GM23338 (cell line): ENCODE measurements at regions not wholly inside any gene's neighbourhood (a gene's known extent, or its start where the extent isn't known, plus 50 kb on each side); places are given as distances from the start of the nearest gene placed in this dataset.

Experiments
- ATAC-seq: fragments of 200-7000 bp; cut with Tn5 transposase; 3 replicates; pipeline ENCODE4 v1.9.1; 2020
- DNase-seq: peaks from one replicate; pipeline ENCODE4 v3.0.0-alpha.2; 2015; ENCODE audit warnings: low spot score
- H2AFZ ChIP-seq: fragments of 200-600 bp; sonication (generic); 2 replicates; pipeline ENCODE4 v1.8.0; 2016; ENCODE audit warnings: antibody characterized with exemption, mild to moderate bottlenecking, moderate library complexity
- H3F3A ChIP-seq: fragments of 200-600 bp; sonication (generic); replicated peaks from 2 replicates; pipeline ENCODE4 v1.8.0; 2017; ENCODE audit warnings: antibody characterized with exemption, mixed run types, low read depth
- H3K27ac ChIP-seq: fragments of 200-600 bp; sonication (generic); 2 replicates; pipeline ENCODE4 v1.6.1; 2016; ENCODE audit warnings: low read depth
- H3K27me3 ChIP-seq: fragments of 200-600 bp; sonication (generic); 2 replicates; pipeline ENCODE4 v1.8.0; 2016; ENCODE audit warnings: mild to moderate bottlenecking, mixed run types, moderate library complexity; ENCODE audit not compliant: insufficient read depth
- H3K36me3 ChIP-seq: fragments of 200-600 bp; sonication (generic); 2 replicates; pipeline ENCODE4 v1.8.0; 2016; ENCODE audit warnings: mild to moderate bottlenecking; ENCODE audit not compliant: insufficient read depth
- H3K4me1 ChIP-seq: fragments of 200-600 bp; sonication (generic); 2 replicates; pipeline ENCODE4 v1.8.0; 2016; ENCODE audit warnings: mild to moderate bottlenecking, moderate library complexity; ENCODE audit not compliant: insufficient read depth
- H3K4me2 ChIP-seq: fragments of 200-600 bp; sonication (generic); 2 replicates; pipeline ENCODE4 v1.7.1; 2017; ENCODE audit warnings: mixed run types
- H3K4me3 ChIP-seq: fragments of 200-600 bp; sonication (generic); 2 replicates; pipeline ENCODE4 v1.6.1; 2016; ENCODE audit warnings: mixed run types
- H3K79me2 ChIP-seq: fragments of 200-600 bp; sonication (generic); replicated peaks from 2 replicates; pipeline ENCODE4 v1.8.0; 2017; ENCODE audit warnings: mild to moderate bottlenecking; ENCODE audit not compliant: insufficient read depth
- H3K9me2 ChIP-seq: fragments of 200-600 bp; sonication (generic); 2 replicates; pipeline ENCODE4 v1.8.0; 2017; ENCODE audit not compliant: insufficient read depth
- H4K20me1 ChIP-seq: fragments of 200-600 bp; sonication (generic); replicated peaks from 2 replicates; pipeline ENCODE4 v1.8.0; 2017; ENCODE audit warnings: mild to moderate bottlenecking; ENCODE audit not compliant: insufficient read depth
- H3K27ac Mint-ChIP-seq: 2 replicates; pipeline ENCODE4 v1.8.0; 2020; ENCODE audit warnings: inconsistent platforms, mild to moderate bottlenecking, moderate library complexity, mixed read lengths
- H3K27me3 Mint-ChIP-seq: 3 replicates; pipeline ENCODE4 v1.8.0; 2022; ENCODE audit warnings: low read depth, mild to moderate bottlenecking, moderate library complexity, mixed read lengths, inconsistent platforms; ENCODE audit not compliant: insufficient read depth, poor library complexity
- H3K36me3 Mint-ChIP-seq: 3 replicates; pipeline ENCODE4 v1.8.0; 2021; ENCODE audit warnings: low read depth, mild to moderate bottlenecking, inconsistent platforms, moderate library complexity, mixed read lengths
- H3K4me1 Mint-ChIP-seq: 3 replicates; pipeline ENCODE4 v1.8.0; 2020; ENCODE audit warnings: mild to moderate bottlenecking, inconsistent platforms, mixed read lengths
- H3K4me3 Mint-ChIP-seq: 3 replicates; pipeline ENCODE4 v1.8.0; 2021; ENCODE audit warnings: moderate library complexity, mild to moderate bottlenecking, inconsistent platforms, mixed read lengths
- H3K9me3 Mint-ChIP-seq: 3 replicates; pipeline ENCODE4 v1.8.0; 2020; ENCODE audit warnings: moderate library complexity, mild to moderate bottlenecking, inconsistent platforms, mixed read lengths
- CREB1 ChIP-seq: fragments of 250-450 bp; sonication (Bioruptor Pico); IDR thresholded peaks from 2 replicates; pipeline ENCODE4 v1.5.0; 2020; ENCODE audit warnings: low read depth, mild to moderate bottlenecking, moderate library complexity
- EZH2phosphoT487 ChIP-seq: fragments of 200-600 bp; sonication (generic); IDR thresholded peaks from one replicate; pipeline ENCODE4 v1.8.1; 2018; ENCODE audit warnings: antibody characterized with exemption; ENCODE audit not compliant: unreplicated experiment
- NANOG ChIP-seq: IDR thresholded peaks from 2 replicates; pipeline ENCODE4 v1.6.1; 2016; ENCODE audit warnings: antibody characterized with exemption, borderline replicate concordance
- POLR2AphosphoS5 ChIP-seq: IDR thresholded peaks from 2 replicates; pipeline ENCODE4 v1.6.1; 2016; ENCODE audit warnings: antibody characterized with exemption, low read depth
- STAT1 ChIP-seq: IDR thresholded peaks from one replicate; pipeline ENCODE4 v1.6.1; 2016; ENCODE audit warnings: antibody characterized with exemption; ENCODE audit not compliant: unreplicated experiment
- ZNF114 ChIP-seq: fragments of 250-450 bp; sonication (Bioruptor Pico); IDR thresholded peaks from 2 replicates; pipeline ENCODE4 v1.5.0; 2020; ENCODE audit warnings: mild to moderate bottlenecking, moderate library complexity
- ZNF331 ChIP-seq: fragments of 250-450 bp; sonication (Bioruptor Pico); IDR thresholded peaks from 2 replicates; pipeline ENCODE4 v1.5.0; 2020; ENCODE audit warnings: low read depth, mild to moderate bottlenecking, moderate library complexity
- TF ChIP-seq, protein P1 (sequence below): IDR thresholded peaks from one replicate; pipeline ENCODE4 v1.6.1; 2018; ENCODE audit warnings: antibody characterized with exemption; ENCODE audit not compliant: unreplicated experiment
- TF ChIP-seq, protein P2 (sequence below): IDR thresholded peaks from 2 replicates; pipeline ENCODE4 v1.6.1; 2016; ENCODE audit warnings: antibody characterized with exemption
- TF ChIP-seq, protein P3 (sequence below), 2 experiments: fragments of 200-600 bp in 1 of 2; sonication (generic) in 1 of 2; conservative IDR thresholded peaks; 2 replicates each; pipeline versions ENCODE4 v1.5.1 to v1.6.1; 2016 to 2017; ENCODE audit warnings: antibody characterized with exemption in 2 of 2, low read depth in 2 of 2, mild to moderate bottlenecking in 2 of 2, moderate library complexity in 1 of 2

DNA sequence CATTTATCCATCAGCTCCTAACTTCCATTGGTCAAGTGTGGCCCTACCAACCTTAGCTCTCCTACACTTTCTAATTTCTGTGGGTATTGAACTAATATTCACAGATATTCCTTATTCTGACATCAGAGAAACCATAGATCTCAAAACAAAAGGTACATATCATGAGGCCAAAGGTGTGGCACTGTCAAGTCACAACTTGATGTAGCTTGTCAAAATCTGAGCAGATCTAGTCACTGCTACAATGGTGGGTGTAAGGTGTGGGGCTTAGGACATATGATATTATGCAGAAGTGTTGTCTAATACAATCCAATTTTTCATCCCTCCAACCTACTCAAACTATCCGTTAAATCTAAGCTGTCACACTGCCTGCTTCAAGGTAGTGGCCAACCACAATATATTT lies 114.0 kb upstream of the FAR2 start:
- Mint-ChIP-seq H3K27ac (no peak overlapping the region), H3K4me1 (no peaks in the 10 kb centered on the region), H3K27me3 (no peaks in the 10 kb centered on the region), H3K9me3 (no peaks in the 10 kb centered on the region), H3K36me3 (no peaks in the 10 kb centered on the region), H3K4me3 (no peak overlapping the region)
- H2AFZ ChIP-seq: no peak overlapping the region
- peaks cover 11% of the 10 kb centered on the region; the same call in 1 of the 2 replicates for H3K9me2 ChIP-seq
- no peak for ATAC-seq
- TF ChIP-seq EZH2phosphoT487 (no peak), ZNF114 (CRISPR knock-in tag) (no peak), ZNF331 (CRISPR knock-in tag) (no peak), POLR2AphosphoS5 (no peak), STAT1 (no peak), NANOG (no peak)
- TF ChIP-seq, protein P1, sequence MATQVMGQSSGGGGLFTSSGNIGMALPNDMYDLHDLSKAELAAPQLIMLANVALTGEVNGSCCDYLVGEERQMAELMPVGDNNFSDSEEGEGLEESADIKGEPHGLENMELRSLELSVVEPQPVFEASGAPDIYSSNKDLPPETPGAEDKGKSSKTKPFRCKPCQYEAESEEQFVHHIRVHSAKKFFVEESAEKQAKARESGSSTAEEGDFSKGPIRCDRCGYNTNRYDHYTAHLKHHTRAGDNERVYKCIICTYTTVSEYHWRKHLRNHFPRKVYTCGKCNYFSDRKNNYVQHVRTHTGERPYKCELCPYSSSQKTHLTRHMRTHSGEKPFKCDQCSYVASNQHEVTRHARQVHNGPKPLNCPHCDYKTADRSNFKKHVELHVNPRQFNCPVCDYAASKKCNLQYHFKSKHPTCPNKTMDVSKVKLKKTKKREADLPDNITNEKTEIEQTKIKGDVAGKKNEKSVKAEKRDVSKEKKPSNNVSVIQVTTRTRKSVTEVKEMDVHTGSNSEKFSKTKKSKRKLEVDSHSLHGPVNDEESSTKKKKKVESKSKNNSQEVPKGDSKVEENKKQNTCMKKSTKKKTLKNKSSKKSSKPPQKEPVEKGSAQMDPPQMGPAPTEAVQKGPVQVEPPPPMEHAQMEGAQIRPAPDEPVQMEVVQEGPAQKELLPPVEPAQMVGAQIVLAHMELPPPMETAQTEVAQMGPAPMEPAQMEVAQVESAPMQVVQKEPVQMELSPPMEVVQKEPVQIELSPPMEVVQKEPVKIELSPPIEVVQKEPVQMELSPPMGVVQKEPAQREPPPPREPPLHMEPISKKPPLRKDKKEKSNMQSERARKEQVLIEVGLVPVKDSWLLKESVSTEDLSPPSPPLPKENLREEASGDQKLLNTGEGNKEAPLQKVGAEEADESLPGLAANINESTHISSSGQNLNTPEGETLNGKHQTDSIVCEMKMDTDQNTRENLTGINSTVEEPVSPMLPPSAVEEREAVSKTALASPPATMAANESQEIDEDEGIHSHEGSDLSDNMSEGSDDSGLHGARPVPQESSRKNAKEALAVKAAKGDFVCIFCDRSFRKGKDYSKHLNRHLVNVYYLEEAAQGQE: no peak
- TF ChIP-seq, protein P2, sequence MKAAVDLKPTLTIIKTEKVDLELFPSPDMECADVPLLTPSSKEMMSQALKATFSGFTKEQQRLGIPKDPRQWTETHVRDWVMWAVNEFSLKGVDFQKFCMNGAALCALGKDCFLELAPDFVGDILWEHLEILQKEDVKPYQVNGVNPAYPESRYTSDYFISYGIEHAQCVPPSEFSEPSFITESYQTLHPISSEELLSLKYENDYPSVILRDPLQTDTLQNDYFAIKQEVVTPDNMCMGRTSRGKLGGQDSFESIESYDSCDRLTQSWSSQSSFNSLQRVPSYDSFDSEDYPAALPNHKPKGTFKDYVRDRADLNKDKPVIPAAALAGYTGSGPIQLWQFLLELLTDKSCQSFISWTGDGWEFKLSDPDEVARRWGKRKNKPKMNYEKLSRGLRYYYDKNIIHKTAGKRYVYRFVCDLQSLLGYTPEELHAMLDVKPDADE: no peak
- TF ChIP-seq, protein P3, sequence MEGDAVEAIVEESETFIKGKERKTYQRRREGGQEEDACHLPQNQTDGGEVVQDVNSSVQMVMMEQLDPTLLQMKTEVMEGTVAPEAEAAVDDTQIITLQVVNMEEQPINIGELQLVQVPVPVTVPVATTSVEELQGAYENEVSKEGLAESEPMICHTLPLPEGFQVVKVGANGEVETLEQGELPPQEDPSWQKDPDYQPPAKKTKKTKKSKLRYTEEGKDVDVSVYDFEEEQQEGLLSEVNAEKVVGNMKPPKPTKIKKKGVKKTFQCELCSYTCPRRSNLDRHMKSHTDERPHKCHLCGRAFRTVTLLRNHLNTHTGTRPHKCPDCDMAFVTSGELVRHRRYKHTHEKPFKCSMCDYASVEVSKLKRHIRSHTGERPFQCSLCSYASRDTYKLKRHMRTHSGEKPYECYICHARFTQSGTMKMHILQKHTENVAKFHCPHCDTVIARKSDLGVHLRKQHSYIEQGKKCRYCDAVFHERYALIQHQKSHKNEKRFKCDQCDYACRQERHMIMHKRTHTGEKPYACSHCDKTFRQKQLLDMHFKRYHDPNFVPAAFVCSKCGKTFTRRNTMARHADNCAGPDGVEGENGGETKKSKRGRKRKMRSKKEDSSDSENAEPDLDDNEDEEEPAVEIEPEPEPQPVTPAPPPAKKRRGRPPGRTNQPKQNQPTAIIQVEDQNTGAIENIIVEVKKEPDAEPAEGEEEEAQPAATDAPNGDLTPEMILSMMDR (conservative IDR thresholded peaks at IDR 0.05; ENCODE audit: low read depth in 2 of 2): no peak
- H3K4me1 ChIP-seq: no peaks in the 10 kb centered on the region
- H3K4me2 ChIP-seq: no peak overlapping the region
- H3K36me3 ChIP-seq: no peaks in the 10 kb centered on the region
- H3K27me3 ChIP-seq: no peaks in the 10 kb centered on the region
- H3K79me2 ChIP-seq: no peaks in the 10 kb centered on the region
- DNase-seq: no peak
- no peak overlapping the region for H3K4me3 ChIP-seq
- H3F3A ChIP-seq: no peaks in the 10 kb centered on the region
- no peak overlapping the region for H3K27ac ChIP-seq
- no peaks in the 10 kb centered on the region for H4K20me1 ChIP-seq

DNA sequence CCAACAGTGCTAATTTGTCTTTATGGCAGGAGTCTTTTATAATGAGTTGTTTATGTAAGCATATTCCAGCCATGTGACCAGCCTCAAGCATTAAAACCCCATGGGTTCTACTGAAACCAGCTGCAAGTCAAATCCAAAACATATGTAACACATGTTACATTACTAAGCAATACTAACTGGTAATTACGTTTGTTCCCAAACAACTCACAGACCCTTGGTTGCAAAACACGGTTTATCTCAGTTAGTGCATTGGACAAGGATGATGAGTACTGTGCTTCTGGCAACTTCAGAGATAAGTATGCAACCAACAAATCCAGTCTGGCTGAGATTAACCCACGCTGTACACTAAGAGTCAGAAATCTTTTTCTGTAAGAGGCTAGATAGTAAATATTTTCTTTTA lies 110.1 kb upstream of the FAR2 start:
- H2AFZ ChIP-seq: no peak overlapping the region; the same call in 1 of the 2 replicates
- H3K4me3 ChIP-seq: no peak overlapping the region
- H3F3A ChIP-seq: no peaks in the 10 kb centered on the region
- no peak for TF ChIP-seq STAT1
- TF ChIP-seq, protein P3 (conservative IDR thresholded peaks at IDR 0.05; ENCODE audit: low read depth in 2 of 2): no peak
- no peak for TF ChIP-seq NANOG
- TF ChIP-seq, protein P1: no peak
- no peak for TF ChIP-seq CREB1
- Mint-ChIP-seq H3K27ac (no peak overlapping the region), H3K9me3 (no peaks in the 10 kb centered on the region), H3K4me1 (peaks cover 3% of the 10 kb centered on the region), H3K36me3 (no peaks in the 10 kb centered on the region), H3K27me3 (no peaks in the 10 kb centered on the region), H3K4me3 (no peak overlapping the region)
- H3K4me2 ChIP-seq: no peak overlapping the region
- no peak overlapping the region for H3K27ac ChIP-seq
- no peaks in the 10 kb centered on the region for H4K20me1 ChIP-seq
- no peaks in the 10 kb centered on the region for H3K79me2 ChIP-seq
- no peaks in the 10 kb centered on the region for H3K27me3 ChIP-seq
- ATAC-seq (no peak), DNase-seq (no peak)
- H3K4me1 ChIP-seq: no peaks in the 10 kb centered on the region; the same call in 1 of the 2 replicates
- H3K9me2 ChIP-seq: peaks cover 11% of the 10 kb centered on the region; the same call in 1 of the 2 replicates
- no peaks in the 10 kb centered on the region for H3K36me3 ChIP-seq
